IMR-90 (cell line): ENCODE measurements at regions not wholly inside any gene's neighbourhood (a gene's known extent, or its start where the extent isn't known, plus 50 kb on each side); places are given as distances from the start of the nearest gene placed in this dataset.

ENCODE experiments used
- ATAC-seq: fragments of 200-7000 bp; cut with Tn5 transposase; 2 replicates; pipeline ENCODE4 v1.9.1; 2020; ENCODE audit warnings: low read depth, mild to moderate bottlenecking, moderate library complexity
- BruUV-seq: library from RNA; stranded (reverse); fragments of 400-500 nt; replicated peaks from 2 replicates; lab custom pipeline; 2021; lab: Mats Ljungman, UMichigan
- CTCF ChIA-PET: fragments of 300-600 bp; formaldehyde crosslinking; extraction: SDS; loops from one replicate; lab custom pipeline; 2021; ENCODE audit warnings: antibody characterized with exemption; lab: Yijun Ruan, JAX
- POLR2A ChIA-PET: fragments of 300-600 bp; sonication (Branson Sonifier 250); formaldehyde crosslinking; loops from one replicate; lab custom pipeline; 2022; ENCODE audit warnings: antibody characterized with exemption; ENCODE audit not compliant: unreplicated experiment; lab: Charles Lee
- DNase-seq: peaks from one replicate; pipeline ENCODE4 v3.0.0; 2013
- H2AFZ ChIP-seq: replicated peaks from 2 replicates; pipeline ENCODE3; 2013; ENCODE audit warnings: low read length, mild to moderate bottlenecking; ENCODE audit not compliant: poor library complexity
- H2AK5ac ChIP-seq: 2 replicates; pipeline ENCODE4 v1.6.1; 2013; ENCODE audit warnings: low read depth, low read length, inconsistent platforms
- H2AK9ac ChIP-seq: replicated peaks from 2 replicates; pipeline ENCODE3; 2013; ENCODE audit warnings: mild to moderate bottlenecking, low read depth, low read length, moderate library complexity; ENCODE audit not compliant: poor library complexity
- H2BK120ac ChIP-seq: 2 replicates; pipeline ENCODE4 v1.6.1; 2013; ENCODE audit warnings: low read depth, low read length, inconsistent platforms
- H2BK15ac ChIP-seq: 3 replicates; pipeline ENCODE4 v1.6.1; 2013; ENCODE audit warnings: low read depth, low read length, inconsistent platforms
- H2BK20ac ChIP-seq: 2 replicates; pipeline ENCODE4 v1.6.1; 2013; ENCODE audit warnings: low read depth, mild to moderate bottlenecking, inconsistent platforms, low read length, moderate library complexity
- H2BK5ac ChIP-seq: 2 replicates; pipeline ENCODE4 v1.6.1; 2013; ENCODE audit warnings: mild to moderate bottlenecking, low read depth, low read length, inconsistent platforms; ENCODE audit not compliant: poor library complexity, severe bottlenecking
- H3K14ac ChIP-seq: replicated peaks from 2 replicates; pipeline ENCODE4 v1.6.1; 2013; ENCODE audit warnings: low read depth, low read length, inconsistent platforms
- H3K18ac ChIP-seq: 2 replicates; pipeline ENCODE4 v1.6.1; 2013; ENCODE audit warnings: low read depth, low read length, control low read depth
- H3K23ac ChIP-seq: 2 replicates; pipeline ENCODE4 v1.6.1; 2013; ENCODE audit warnings: low read depth, low read length, inconsistent platforms
- H3K27ac ChIP-seq: 2 replicates; pipeline ENCODE4 v1.5.1; 2013; ENCODE audit warnings: mild to moderate bottlenecking, control low read depth, low read length; ENCODE audit not compliant: insufficient read depth
- H3K27me3 ChIP-seq: 2 replicates; pipeline ENCODE4 v1.6.1; 2013; ENCODE audit warnings: low read length; ENCODE audit not compliant: control insufficient read depth, insufficient read depth
- H3K36me3 ChIP-seq: 2 replicates; pipeline ENCODE4 v1.6.1; 2013; ENCODE audit warnings: low read length, mixed read lengths; ENCODE audit not compliant: control insufficient read depth, insufficient read depth
- H3K4ac ChIP-seq: 2 replicates; pipeline ENCODE4 v1.6.1; 2013; ENCODE audit warnings: low read depth, low read length, inconsistent platforms
- H3K4me1 ChIP-seq: 2 replicates; pipeline ENCODE4 v1.6.1; 2013; ENCODE audit warnings: low read length, mixed read lengths; ENCODE audit not compliant: control insufficient read depth, insufficient read depth
- H3K4me2 ChIP-seq: 2 replicates; pipeline ENCODE4 v1.6.1; 2013; ENCODE audit warnings: low read depth, mild to moderate bottlenecking, control low read depth, low read length, moderate library complexity
- H3K4me3 ChIP-seq: 2 replicates; pipeline ENCODE4 v1.5.1; 2013; ENCODE audit warnings: low read depth, mild to moderate bottlenecking, control low read depth, low read length, moderate library complexity; ENCODE audit not compliant: insufficient read depth
- H3K56ac ChIP-seq: 2 replicates; pipeline ENCODE4 v1.6.1; 2013; ENCODE audit warnings: low read length, inconsistent platforms; ENCODE audit not compliant: insufficient read depth; ENCODE audit errors: extremely low read depth
- H3K79me1 ChIP-seq, 2 experiments: 2 replicates each; pipeline ENCODE4 v1.6.1; 2013; ENCODE audit warnings: low read length in 2 of 2, inconsistent platforms in 1 of 2, low read depth in 1 of 2
- H3K9ac ChIP-seq: 2 replicates; pipeline ENCODE4 v1.6.1; 2013; ENCODE audit warnings: low read depth, low read length, control low read depth
- H3K9me1 ChIP-seq: 2 replicates; pipeline ENCODE4 v1.6.1; 2013; ENCODE audit warnings: low read length, inconsistent platforms; ENCODE audit not compliant: insufficient read depth
- H3K9me3 ChIP-seq: 2 replicates; pipeline ENCODE4 v1.6.1; 2013; ENCODE audit warnings: low read length; ENCODE audit not compliant: control insufficient read depth, insufficient read depth
- H4K20me1 ChIP-seq: 2 replicates; pipeline ENCODE4 v1.6.1; 2013; ENCODE audit warnings: low read length, inconsistent platforms; ENCODE audit not compliant: insufficient read depth
- H4K5ac ChIP-seq: 2 replicates; pipeline ENCODE4 v1.6.1; 2013; ENCODE audit warnings: mild to moderate bottlenecking, low read depth, low read length, control low read depth
- H4K8ac ChIP-seq, 2 experiments: 2 replicates each; pipeline ENCODE4 v1.6.1; 2013; ENCODE audit warnings: low read depth in 2 of 2, low read length in 2 of 2, control low read depth in 1 of 2, inconsistent platforms in 1 of 2
- H4K91ac ChIP-seq: 2 replicates; pipeline ENCODE4 v1.6.1; 2013; ENCODE audit warnings: low read depth, low read length, inconsistent platforms; ENCODE audit not compliant: insufficient read depth
- MAFK ChIP-seq: IDR thresholded peaks from 2 replicates; pipeline ENCODE4 v1.6.1; 2012; ENCODE audit warnings: low read depth, low read length, improper control_type of control experiment
- MXI1 ChIP-seq: IDR thresholded peaks from 2 replicates; pipeline ENCODE4 v1.6.1; 2012; ENCODE audit warnings: low read depth, mild to moderate bottlenecking, low read length, moderate library complexity, borderline replicate concordance
- WGBS, 2 experiments: methylation state at CpG; one replicate each; pipeline versions ENCODE4 v1.1.5 to v1.1.7; 2013; ENCODE audit warnings: missing lambda C conversion rate in 2 of 2; ENCODE audit not compliant: insufficient read length in 1 of 2; ENCODE audit errors: extremely low coverage in 2 of 2; 5-methylcytosine and 5-hydroxymethylcytosine counted together
- dilution Hi-C: fragments of 300-500 bp; cut with HindIII; formaldehyde crosslinking; loops from one replicate; pipeline ENCODE4 v1.14.3; 2018; ENCODE audit warnings: low sequenced_read_pairs; ENCODE audit not compliant: unreplicated experiment
- in situ Hi-C: fragments of 300-500 bp; cut with MboI; formaldehyde crosslinking; loops from 3 replicates; pipeline ENCODE4 v1.14.3; 2019; ENCODE audit warnings: low sequenced_read_pairs, inconsistent platforms, mixed read lengths
- intact Hi-C: fragments of 100-400 bp; cut with micrococcal nuclease; formaldehyde crosslinking; loops from 2 replicates; pipeline ENCODE4 v1.10.0; 2022

DNA sequence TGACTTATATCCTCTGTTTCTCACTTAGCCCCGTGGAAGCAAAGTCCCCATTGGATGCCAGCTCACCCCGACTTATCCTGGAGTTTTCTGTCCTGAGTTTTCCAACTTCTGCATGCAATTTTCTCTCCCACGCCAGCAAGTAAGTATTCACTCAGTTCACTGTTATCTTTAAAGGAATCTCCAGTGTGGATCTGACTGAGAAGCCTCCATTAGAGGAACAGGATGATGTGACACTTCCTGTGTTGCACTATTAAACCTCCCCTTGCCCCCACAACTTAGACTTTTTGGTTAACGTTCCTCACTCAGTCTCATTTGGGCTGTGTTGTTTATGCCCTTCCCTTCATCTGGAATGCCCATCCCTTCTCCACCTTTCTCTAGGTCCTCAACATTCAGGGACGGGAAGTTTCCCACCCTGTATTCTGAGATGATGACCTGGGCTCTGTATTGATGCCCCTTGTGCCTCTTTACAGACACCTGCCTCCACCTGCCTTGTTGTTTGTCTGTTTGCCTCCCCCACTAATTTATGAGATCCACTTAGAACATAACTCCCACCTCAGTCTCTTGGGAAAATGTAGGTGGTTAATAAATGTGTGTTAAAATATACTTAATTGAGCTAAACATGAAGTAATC, 536.1 kb upstream of the RAB6C start:
- H2BK15ac ChIP-seq: no peak overlapping the region
- H3K56ac ChIP-seq: no peak overlapping the region
- H3K18ac ChIP-seq: no peak overlapping the region
- H3K4me1 ChIP-seq: no peaks in the 10 kb centered on the region
- no peak overlapping the region for H2BK120ac ChIP-seq
- no peak overlapping the region for H2AK9ac ChIP-seq
- no peak overlapping the region for H2AK5ac ChIP-seq
- in situ Hi-C loops: no loop called here
- no peaks in the 10 kb centered on the region for H4K20me1 ChIP-seq
- no peak for ATAC-seq
- H3K9me1 ChIP-seq: no peaks in the 10 kb centered on the region
- no peak overlapping the region for H3K14ac ChIP-seq
- H2BK5ac ChIP-seq: no peak overlapping the region
- H3K4me2 ChIP-seq: no peak overlapping the region
- no peak overlapping the region for H3K27ac ChIP-seq
- intact Hi-C loops: no loop called here
- H3K9me3 ChIP-seq: peaks cover 29% of the 10 kb centered on the region
- H3K4ac ChIP-seq: no peak overlapping the region
- H3K79me1 ChIP-seq: no peaks in the 10 kb centered on the region
- ChIA-PET CTCF (no interaction called here), POLR2A (no interaction called here)
- no peaks in the 10 kb centered on the region for H3K27me3 ChIP-seq
- H4K8ac ChIP-seq: no peak overlapping the region
- 6% methylated on average over 3 of the region's 5 CpGs; no CpG with 5 or more reads in 1 of the 2 experiments for WGBS, 2 experiments
- H3K9ac ChIP-seq: no peak overlapping the region
- no peak overlapping the region for H4K91ac ChIP-seq
- no TSS peak for BruUV-seq
- no peak overlapping the region for H3K23ac ChIP-seq
- no peak overlapping the region for H2BK20ac ChIP-seq
- H2AFZ ChIP-seq: no peak overlapping the region
- no peak for DNase-seq
- no peak overlapping the region for H3K4me3 ChIP-seq
- TF ChIP-seq MAFK (no peak), MXI1 (no peak)
- dilution Hi-C loops: no loop called here
- no peaks in the 10 kb centered on the region for H3K36me3 ChIP-seq
- H4K5ac ChIP-seq: no peak overlapping the region
